Loucy (cell line): ENCODE measurements at regions not wholly inside any gene's neighbourhood (a gene's known extent, or its start where the extent isn't known, plus 50 kb on each side); places are given as distances from the start of the nearest gene placed in this dataset.

ENCODE experiments used
- H2AFZ ChIP-seq: fragments of 200-600 bp; sonication (generic); 2 replicates; pipeline ENCODE4 v1.6.0; 2016; ENCODE audit warnings: antibody characterized with exemption, mild to moderate bottlenecking, low read length, moderate library complexity
- H3F3A ChIP-seq: fragments of 200-600 bp; 2 replicates; pipeline ENCODE4 v1.6.0; 2016; ENCODE audit warnings: antibody characterized with exemption, low read depth, mild to moderate bottlenecking
- H3K27me3 ChIP-seq: fragments of 200-600 bp; sonication (generic); 2 replicates; pipeline ENCODE4 v1.6.1; 2014; ENCODE audit warnings: low read length, mild to moderate bottlenecking; ENCODE audit not compliant: insufficient read depth, poor library complexity, severe bottlenecking
- H3K36me3 ChIP-seq: fragments of 200-600 bp; sonication (generic); 2 replicates; pipeline ENCODE4 v1.6.1; 2016; ENCODE audit warnings: low read length; ENCODE audit not compliant: insufficient read depth
- H3K4me1 ChIP-seq: fragments of 200-600 bp; sonication (generic); 2 replicates; pipeline ENCODE4 v1.5.1; 2014; ENCODE audit warnings: low read length, mild to moderate bottlenecking; ENCODE audit not compliant: insufficient read depth, poor library complexity, severe bottlenecking
- H3K4me2 ChIP-seq: fragments of 200-600 bp; sonication (generic); 2 replicates; pipeline ENCODE4 v1.6.0; 2014; ENCODE audit warnings: antibody characterized with exemption, low read length, low read depth, mild to moderate bottlenecking; ENCODE audit not compliant: poor library complexity, severe bottlenecking
- H3K4me3 ChIP-seq: fragments of 200-600 bp; sonication (generic); 2 replicates; pipeline ENCODE4 v1.5.1; 2014; ENCODE audit warnings: low read length, mild to moderate bottlenecking, mixed read lengths; ENCODE audit not compliant: poor library complexity, severe bottlenecking
- H3K79me2 ChIP-seq: fragments of 200-600 bp; sonication (generic); 2 replicates; pipeline ENCODE4 v1.6.1; 2014; ENCODE audit warnings: low read length; ENCODE audit not compliant: insufficient read depth
- H3K9ac ChIP-seq: fragments of 200-600 bp; sonication (generic); 2 replicates; pipeline ENCODE4 v1.6.0; 2014; ENCODE audit warnings: mild to moderate bottlenecking, low read depth, low read length, moderate library complexity; ENCODE audit not compliant: poor library complexity, severe bottlenecking
- H3K9me2 ChIP-seq: fragments of 200-600 bp; sonication (generic); replicated peaks from 2 replicates; pipeline ENCODE4 v1.6.1; 2016; ENCODE audit warnings: low read depth, low read length, mixed read lengths
- H3K9me3 ChIP-seq: fragments of 200-600 bp; sonication (generic); 2 replicates; pipeline ENCODE4 v1.6.1; 2014; ENCODE audit warnings: mild to moderate bottlenecking, antibody characterized with exemption, low read length, low read depth; ENCODE audit not compliant: insufficient read depth
- H4K20me1 ChIP-seq: fragments of 200-600 bp; sonication (generic); 2 replicates; pipeline ENCODE4 v1.6.0; 2014; ENCODE audit warnings: antibody characterized with exemption, low read length, mild to moderate bottlenecking; ENCODE audit not compliant: insufficient read depth, poor library complexity, severe bottlenecking
- EZH2phosphoT487 ChIP-seq: fragments of 200-600 bp; IDR thresholded peaks from 2 replicates; pipeline ENCODE4 v1.6.1; 2018; ENCODE audit warnings: antibody characterized with exemption, mild to moderate bottlenecking, moderate library complexity, borderline replicate concordance
- TF ChIP-seq, protein P1 (sequence below): fragments of 200-600 bp; sonication (generic); conservative IDR thresholded peaks from 2 replicates; pipeline ENCODE4 v1.5.1; 2014; ENCODE audit warnings: mild to moderate bottlenecking, antibody characterized with exemption, low read length

DNA sequence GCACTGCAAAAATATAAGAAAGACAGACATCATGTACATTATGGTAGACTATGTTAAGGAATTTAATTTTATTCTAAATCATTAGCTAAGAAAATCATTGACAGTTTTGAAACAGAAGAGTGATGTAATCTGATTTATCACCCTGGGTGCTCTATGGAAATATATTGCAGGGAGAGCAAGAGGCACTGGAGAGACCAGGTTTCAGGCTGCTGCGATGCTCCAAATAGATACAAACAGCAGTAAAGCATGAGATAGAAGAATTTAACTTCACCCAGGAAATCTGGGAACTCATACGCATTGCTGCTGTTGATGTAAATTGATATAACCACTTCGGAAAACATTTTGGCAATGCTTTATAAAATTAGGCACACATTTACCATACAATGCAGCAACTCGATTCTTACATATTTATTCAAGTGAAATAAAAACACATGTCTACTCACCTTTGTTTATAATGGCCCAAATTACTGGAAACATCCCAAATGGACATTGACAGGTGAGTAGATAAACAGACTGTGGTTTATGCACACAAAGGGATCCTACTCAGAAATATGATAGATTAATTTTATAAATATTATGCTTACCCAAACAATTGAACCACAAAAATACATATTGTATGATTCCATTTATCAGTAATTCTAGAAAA lies 535.1 kb upstream of the CHORDC1 start:
- TF ChIP-seq EZH2phosphoT487, result no peak
- TF ChIP-seq, protein P1, sequence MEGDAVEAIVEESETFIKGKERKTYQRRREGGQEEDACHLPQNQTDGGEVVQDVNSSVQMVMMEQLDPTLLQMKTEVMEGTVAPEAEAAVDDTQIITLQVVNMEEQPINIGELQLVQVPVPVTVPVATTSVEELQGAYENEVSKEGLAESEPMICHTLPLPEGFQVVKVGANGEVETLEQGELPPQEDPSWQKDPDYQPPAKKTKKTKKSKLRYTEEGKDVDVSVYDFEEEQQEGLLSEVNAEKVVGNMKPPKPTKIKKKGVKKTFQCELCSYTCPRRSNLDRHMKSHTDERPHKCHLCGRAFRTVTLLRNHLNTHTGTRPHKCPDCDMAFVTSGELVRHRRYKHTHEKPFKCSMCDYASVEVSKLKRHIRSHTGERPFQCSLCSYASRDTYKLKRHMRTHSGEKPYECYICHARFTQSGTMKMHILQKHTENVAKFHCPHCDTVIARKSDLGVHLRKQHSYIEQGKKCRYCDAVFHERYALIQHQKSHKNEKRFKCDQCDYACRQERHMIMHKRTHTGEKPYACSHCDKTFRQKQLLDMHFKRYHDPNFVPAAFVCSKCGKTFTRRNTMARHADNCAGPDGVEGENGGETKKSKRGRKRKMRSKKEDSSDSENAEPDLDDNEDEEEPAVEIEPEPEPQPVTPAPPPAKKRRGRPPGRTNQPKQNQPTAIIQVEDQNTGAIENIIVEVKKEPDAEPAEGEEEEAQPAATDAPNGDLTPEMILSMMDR, result no peak
- Histone ChIP-seq H4K20me1 (no peaks in the 10 kb centered on the region), H3K27me3 (no peaks in the 10 kb centered on the region), H3K4me1 (no peaks in the 10 kb centered on the region), H3K79me2 (no peaks in the 10 kb centered on the region), H3K36me3 (no peaks in the 10 kb centered on the region), H3K9ac (no peak overlapping the region), H3F3A (no peaks in the 10 kb centered on the region), H3K4me3 (no peak overlapping the region), H3K9me3 (no peaks in the 10 kb centered on the region), H3K9me2 (no peaks in the 10 kb centered on the region), H2AFZ (no peak overlapping the region), H3K4me2 (no peak overlapping the region)

DNA sequence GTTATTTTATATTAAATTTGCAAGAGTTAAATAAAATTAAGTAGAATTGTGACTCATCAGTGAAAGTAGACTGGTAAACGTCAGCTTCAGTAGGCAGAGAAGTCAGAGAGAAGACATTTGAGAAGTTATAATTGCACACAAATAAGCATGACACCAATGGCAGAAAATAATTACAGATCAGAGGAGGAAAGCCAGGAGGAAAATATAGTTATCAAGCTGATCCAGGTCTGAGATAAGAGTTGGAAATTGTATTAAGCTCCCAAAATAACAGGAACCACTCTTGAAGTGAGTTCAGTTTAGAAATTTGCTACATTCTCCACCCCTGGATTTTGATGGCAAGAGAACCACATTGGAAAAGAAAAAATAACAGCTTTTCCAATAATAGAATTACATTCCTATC lies 533.8 kb upstream of the CHORDC1 start:
- Histone ChIP-seq H3K4me3 (no peak overlapping the region), H3K79me2 (no peaks in the 10 kb centered on the region), H3K36me3 (no peaks in the 10 kb centered on the region), H3K4me2 (no peak overlapping the region), H3K9me2 (no peaks in the 10 kb centered on the region), H2AFZ (no peak overlapping the region), H3K9ac (no peak overlapping the region), H3K9me3 (no peaks in the 10 kb centered on the region), H3K4me1 (no peaks in the 10 kb centered on the region), H3K27me3 (no peaks in the 10 kb centered on the region), H4K20me1 (no peaks in the 10 kb centered on the region), H3F3A (no peaks in the 10 kb centered on the region)
- no peak for TF ChIP-seq EZH2phosphoT487
- TF ChIP-seq, protein P1, result no peak

GRCh38 chr11:90753546-90753945 lies 530.7 kb upstream of the CHORDC1 start:
- no peak overlapping the region for H3K4me3 ChIP-seq
- H2AFZ ChIP-seq, result no peak overlapping the region
- no peaks in the 10 kb centered on the region for H3K9me3 ChIP-seq
- no peaks in the 10 kb centered on the region for H3K36me3 ChIP-seq
- H3K79me2 ChIP-seq, result no peaks in the 10 kb centered on the region
- H3K27me3 ChIP-seq, result no peaks in the 10 kb centered on the region
- no peaks in the 10 kb centered on the region for H4K20me1 ChIP-seq
- no peak for TF ChIP-seq EZH2phosphoT487
- TF ChIP-seq, protein P1, result no peak
- H3K4me2 ChIP-seq, result no peak overlapping the region
- H3K9ac ChIP-seq, result no peak overlapping the region
- no peaks in the 10 kb centered on the region for H3F3A ChIP-seq
- H3K4me1 ChIP-seq, result no peaks in the 10 kb centered on the region
- H3K9me2 ChIP-seq, result no peaks in the 10 kb centered on the region
